Retinal pigment epithelial cell (primary cell): ENCODE measurements at regions not wholly inside any gene's neighbourhood (a gene's known extent, or its start where the extent isn't known, plus 50 kb on each side); places are given as distances from the start of the nearest gene placed in this dataset.
A peak's percentile ranks its signal among the peaks of the same experiment; 100 is the strongest.

Source experiments
- DNase-seq: peaks from one replicate; pipeline ENCODE4 v3.0.0-alpha.2; 2010; ENCODE audit warnings: low read depth
- H3K4me3 ChIP-seq: 2 replicates; pipeline ENCODE4 v1.5.1; 2011; ENCODE audit warnings: mild to moderate bottlenecking, low read length, control low read depth, moderate library complexity
- CTCF ChIP-seq: conservative IDR thresholded peaks from 2 replicates; pipeline ENCODE4 v1.5.1; 2011; ENCODE audit warnings: low read depth, low read length, control low read depth, inconsistent platforms

- H3K4me3 ChIP-seq = no peak overlapping the region
- TF ChIP-seq CTCF = no peak
- DNase-seq = no peak
Measured at GRCh38 chr17:13442361-13442760, 159.4 kb downstream of the HS3ST3A1 start.

- no peak overlapping the region for H3K4me3 ChIP-seq
- TF ChIP-seq CTCF = no peak
- DNase-seq = no peak
Measured at GRCh38 chr17:13441873-13442272, 159.9 kb downstream of the HS3ST3A1 start.

- no peak for DNase-seq
- H3K4me3 ChIP-seq = no peak overlapping the region
- TF ChIP-seq CTCF = no peak
Measured at GRCh38 chr17:13437966-13438779, 163.6 kb downstream of the HS3ST3A1 start.

- no peak for TF ChIP-seq CTCF
- H3K4me3 ChIP-seq = no peak overlapping the region
- DNase-seq = no peak
Measured at GRCh38 chr17:13435230-13435629, 166.5 kb downstream of the HS3ST3A1 start.

- peak; percentile 28 for DNase-seq
- TF ChIP-seq CTCF = no peak
- no peak overlapping the region for H3K4me3 ChIP-seq
Measured at GRCh38 chr17:13429201-13429600, 172.5 kb downstream of the HS3ST3A1 start.

- no peak overlapping the region for H3K4me3 ChIP-seq
- DNase-seq = no peak
- TF ChIP-seq CTCF = no peak
Measured at GRCh38 chr17:13428611-13429042, 173.1 kb downstream of the HS3ST3A1 start.

GRCh38 chr17:13426991-13427390, 174.7 kb downstream of the HS3ST3A1 start:
- no peak for TF ChIP-seq CTCF
- no peak for DNase-seq
- no peak overlapping the region for H3K4me3 ChIP-seq
